ENCODE measurements at regions not wholly inside any gene's neighbourhood (a gene's known extent, or its start where the extent isn't known, plus 50 kb on each side); places are given as distances from the start of the nearest gene placed in this dataset.

DNA sequence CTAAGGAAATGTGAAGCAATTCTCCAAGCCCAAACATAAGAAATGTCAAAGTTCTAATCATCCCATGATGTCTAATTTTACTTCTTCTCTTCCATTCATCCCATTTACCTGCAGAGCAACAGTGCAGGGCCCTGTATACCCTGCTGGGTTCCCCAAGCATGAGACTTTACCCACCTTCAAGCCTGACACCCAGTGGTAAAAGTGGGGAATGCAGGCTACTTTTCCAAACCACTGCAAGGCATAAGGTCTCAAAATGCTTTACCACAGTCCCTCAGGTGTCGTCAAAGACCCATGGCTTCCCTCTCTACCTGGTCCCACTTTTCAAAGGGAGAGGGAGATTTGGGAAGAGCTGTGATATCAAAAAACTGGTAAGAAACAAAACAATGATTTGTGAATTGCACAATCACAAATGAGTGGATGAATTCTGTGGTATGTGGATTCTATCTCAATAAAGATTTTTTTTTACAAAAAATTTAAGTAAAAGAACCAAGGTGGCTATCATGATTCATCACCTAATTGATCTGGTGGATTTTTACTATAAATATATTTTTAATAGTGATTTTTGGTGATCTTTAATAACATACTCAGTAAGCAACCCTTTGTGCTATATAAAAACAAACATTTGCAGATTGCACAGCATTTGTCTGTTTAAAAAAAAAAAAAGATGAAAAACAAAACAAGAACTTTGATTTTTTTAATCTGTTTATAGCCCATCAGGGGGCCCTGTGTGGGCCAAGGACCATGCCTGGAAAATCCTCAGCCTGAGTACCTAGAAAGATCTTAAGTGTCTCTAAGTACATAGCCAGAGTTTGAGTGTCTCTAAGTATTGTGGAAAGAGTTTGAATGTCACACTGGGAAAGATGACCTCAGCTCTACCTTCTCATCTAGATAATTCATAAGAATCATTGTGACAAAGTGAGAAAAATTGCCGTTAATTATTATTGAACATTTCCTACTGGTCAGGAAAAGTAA, 73.1 kb upstream of the GJB5 start:
- H3K4me3 ChIP-seq (ENCODE audit: low read depth, low read length): no peak overlapping the region
- no peak for DNase-seq (ENCODE audit: low read depth, low spot score)
- ChIA-PET CTCF (interaction anchor here (1.0 to 1.8 kb wide), 5 partner anchors 9 to 59 kb away, joined by 3 to 7 read pairs (median 4); no protein-coding TSS in a partner anchor), POLR2A (no interaction called here)
- TF ChIP-seq, protein P1, sequence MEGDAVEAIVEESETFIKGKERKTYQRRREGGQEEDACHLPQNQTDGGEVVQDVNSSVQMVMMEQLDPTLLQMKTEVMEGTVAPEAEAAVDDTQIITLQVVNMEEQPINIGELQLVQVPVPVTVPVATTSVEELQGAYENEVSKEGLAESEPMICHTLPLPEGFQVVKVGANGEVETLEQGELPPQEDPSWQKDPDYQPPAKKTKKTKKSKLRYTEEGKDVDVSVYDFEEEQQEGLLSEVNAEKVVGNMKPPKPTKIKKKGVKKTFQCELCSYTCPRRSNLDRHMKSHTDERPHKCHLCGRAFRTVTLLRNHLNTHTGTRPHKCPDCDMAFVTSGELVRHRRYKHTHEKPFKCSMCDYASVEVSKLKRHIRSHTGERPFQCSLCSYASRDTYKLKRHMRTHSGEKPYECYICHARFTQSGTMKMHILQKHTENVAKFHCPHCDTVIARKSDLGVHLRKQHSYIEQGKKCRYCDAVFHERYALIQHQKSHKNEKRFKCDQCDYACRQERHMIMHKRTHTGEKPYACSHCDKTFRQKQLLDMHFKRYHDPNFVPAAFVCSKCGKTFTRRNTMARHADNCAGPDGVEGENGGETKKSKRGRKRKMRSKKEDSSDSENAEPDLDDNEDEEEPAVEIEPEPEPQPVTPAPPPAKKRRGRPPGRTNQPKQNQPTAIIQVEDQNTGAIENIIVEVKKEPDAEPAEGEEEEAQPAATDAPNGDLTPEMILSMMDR (IDR thresholded peaks at IDR 0.05; ENCODE audit: insufficient read depth, low read length, missing control alignments): peak; percentile 83

DNA sequence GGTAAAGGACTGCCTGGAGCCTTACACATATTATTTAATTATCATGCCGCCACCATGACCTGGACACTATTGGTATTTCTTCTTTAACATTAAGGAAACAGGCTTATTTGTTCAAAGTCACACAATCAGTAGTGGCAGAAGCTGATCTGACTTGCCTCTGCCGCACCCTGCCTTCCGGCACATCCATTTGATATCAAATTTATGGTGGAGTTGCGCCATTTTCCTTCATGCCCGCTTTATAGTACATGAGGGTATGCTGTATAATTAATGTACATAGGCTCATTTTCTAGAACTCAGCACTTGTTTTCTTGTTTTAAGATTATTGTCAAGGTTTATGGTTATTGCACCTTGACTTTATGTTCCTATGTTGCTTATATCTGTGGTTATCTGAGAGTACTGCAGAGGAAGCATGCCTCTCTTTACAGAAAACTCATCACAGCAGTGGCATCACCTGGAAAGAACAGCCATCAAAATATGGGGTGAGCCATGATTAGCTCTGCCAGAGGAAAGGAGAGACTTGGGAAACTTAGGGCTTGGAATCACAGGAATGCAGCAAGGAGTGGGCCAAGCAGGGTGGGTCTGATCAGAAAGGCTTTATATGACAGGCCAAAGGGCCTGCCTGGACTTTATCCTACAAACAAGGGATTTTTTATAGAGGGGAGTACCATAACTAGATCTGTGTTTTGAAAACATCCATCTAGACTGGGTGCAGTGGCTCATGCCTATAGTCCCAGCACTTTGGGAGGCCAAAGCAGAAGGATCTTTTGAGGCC, 72.2 kb upstream of the GJB5 start:
- TF ChIP-seq, protein P1 (IDR thresholded peaks at IDR 0.05; ENCODE audit: insufficient read depth, low read length, missing control alignments): no peak
- ChIA-PET CTCF (interaction anchor here (1.3 to 1.8 kb wide), 3 partner anchors 10 to 58 kb away, joined by 3 to 7 read pairs (median 4); no protein-coding TSS in a partner anchor), POLR2A (no interaction called here)
- no peak overlapping the region for H3K4me3 ChIP-seq (ENCODE audit: low read depth, low read length)
- no peak for DNase-seq (ENCODE audit: low read depth, low spot score)

DNA sequence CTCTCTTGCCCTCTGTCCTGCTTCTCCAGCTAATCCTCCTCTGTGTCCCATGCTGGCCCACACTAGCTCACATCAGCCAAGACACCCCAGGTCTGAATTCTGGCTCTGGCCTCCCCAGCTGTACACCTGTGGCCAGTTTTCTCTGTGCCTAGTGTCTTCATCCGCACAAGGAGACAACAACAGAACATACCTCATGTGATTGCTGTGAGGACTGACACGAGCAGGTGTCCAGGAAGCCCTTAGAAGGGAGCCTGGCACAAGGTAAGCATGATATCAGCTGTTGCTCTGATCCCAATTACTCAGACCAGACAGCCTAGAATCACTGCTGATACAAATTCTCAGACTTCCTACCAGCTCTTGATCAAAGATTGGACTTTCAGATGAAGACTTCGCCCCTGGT, 71.2 kb upstream of the GJB5 start:
- CTCF ChIA-PET: interaction anchor here (1.3 kb wide), 1 partner anchor 57 kb away, joined by 3 read pairs; no protein-coding TSS in a partner anchor

DNA sequence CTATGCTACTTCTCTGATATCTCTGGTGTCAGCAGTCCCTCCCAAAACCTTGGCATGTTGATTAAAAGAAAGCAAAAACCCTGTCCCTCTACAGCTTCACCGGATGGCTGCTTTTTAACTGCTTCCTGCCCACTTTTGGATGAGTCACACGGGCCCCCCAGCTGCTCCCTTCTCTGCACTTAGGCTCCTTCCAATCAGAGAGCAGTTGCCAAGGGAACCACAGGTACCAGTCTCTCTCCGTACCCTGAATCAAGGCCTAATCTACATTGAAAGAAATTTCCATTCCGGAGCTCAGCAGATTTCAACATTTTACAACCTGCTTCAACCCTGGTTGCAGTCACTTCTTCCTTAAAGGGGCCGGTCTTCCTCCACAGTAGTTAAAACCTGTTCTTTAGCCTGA, 70.6 kb upstream of the GJB5 start:
- H3K4me3 ChIP-seq (ENCODE audit: low read depth, low read length): no peak overlapping the region
- TF ChIP-seq, protein P1 (IDR thresholded peaks at IDR 0.05; ENCODE audit: insufficient read depth, low read length, missing control alignments): no peak
- POLR2A ChIA-PET: no interaction called here
- CTCF ChIA-PET: no interaction called here
- no peak for DNase-seq (ENCODE audit: low read depth, low spot score)

More for the DNA sequence above, 71.2 kb upstream of the GJB5 start:
- POLR2A ChIA-PET: no interaction called here
- DNase-seq (ENCODE audit: low read depth, low spot score): no peak
- TF ChIP-seq, protein P1 (IDR thresholded peaks at IDR 0.05; ENCODE audit: insufficient read depth, low read length, missing control alignments): no peak
- no peak overlapping the region for H3K4me3 ChIP-seq (ENCODE audit: low read depth, low read length)

DNA sequence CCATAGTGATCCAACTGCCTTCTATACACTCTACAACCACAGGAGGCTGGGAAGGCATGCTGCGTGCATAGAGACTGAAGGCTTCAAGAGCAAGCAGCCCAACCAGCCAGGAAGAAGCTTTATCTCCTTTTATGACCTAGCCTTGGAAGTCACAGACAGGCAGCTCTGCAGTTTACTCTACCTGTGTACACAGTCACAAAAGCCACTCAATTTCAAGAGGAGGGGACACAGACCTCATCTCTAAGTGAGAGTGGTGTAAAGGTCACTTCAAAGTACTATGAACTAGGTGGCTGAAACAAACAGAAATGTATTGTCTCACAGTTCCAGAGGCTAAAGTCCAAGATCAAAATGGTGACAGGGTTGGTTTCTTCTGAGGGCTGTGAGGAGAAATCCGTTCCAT, 69.6 kb upstream of the GJB5 start:
- TF ChIP-seq, protein P1 (IDR thresholded peaks at IDR 0.05; ENCODE audit: insufficient read depth, low read length, missing control alignments): no peak
- ChIA-PET POLR2A (no interaction called here), CTCF (interaction anchor here (1.4 kb wide), 1 partner anchor 57 kb away, joined by 4 read pairs; no protein-coding TSS in a partner anchor)
- no peak for DNase-seq (ENCODE audit: low read depth, low spot score)
- no peak overlapping the region for H3K4me3 ChIP-seq (ENCODE audit: low read depth, low read length)

DNA sequence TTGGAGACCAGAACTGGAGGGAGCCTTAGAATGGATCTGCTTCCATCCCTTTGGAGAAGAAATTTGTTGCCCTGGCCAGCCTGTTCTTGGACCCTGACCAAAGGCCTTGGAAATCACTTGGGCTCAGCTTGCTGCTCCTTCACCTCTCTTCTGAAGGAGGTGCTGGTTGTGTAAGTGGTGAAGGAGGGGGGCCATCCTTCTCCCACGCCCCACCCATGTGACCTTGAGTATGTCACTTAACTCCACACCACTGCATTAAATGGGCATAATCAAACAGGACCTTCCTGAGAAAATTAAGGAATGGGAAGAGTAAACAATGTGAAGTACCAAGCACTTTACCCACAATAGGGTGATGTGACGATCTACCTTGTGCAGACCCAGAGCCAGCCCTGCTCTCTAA, 68.3 kb upstream of the GJB5 start:
- TF ChIP-seq, protein P1 (IDR thresholded peaks at IDR 0.05; ENCODE audit: insufficient read depth, low read length, missing control alignments): no peak
- CTCF ChIA-PET: interaction anchor here (1.4 kb wide), 1 partner anchor 56 kb away, joined by 4 read pairs; no protein-coding TSS in a partner anchor
- no peak for DNase-seq (ENCODE audit: low read depth, low spot score)
- POLR2A ChIA-PET: no interaction called here
- no peak overlapping the region for H3K4me3 ChIP-seq (ENCODE audit: low read depth, low read length)
